C4-2B (cell line): ENCODE measurements at regions not wholly inside any gene's neighbourhood (a gene's known extent, or its start where the extent isn't known, plus 50 kb on each side); places are given as distances from the start of the nearest gene placed in this dataset.

Source experiments
- CTCF ChIP-seq: fragments of 450-650 bp; conservative IDR thresholded peaks from 2 replicates; pipeline ENCODE4 v1.5.1; 2017; ENCODE audit warnings: mild to moderate bottlenecking
- ZFX ChIP-seq: fragments of 450-650 bp; IDR thresholded peaks from 2 replicates; pipeline ENCODE4 v1.6.1; 2017

- no peak for TF ChIP-seq CTCF
- TF ChIP-seq ZFX: no peak
Observed at GRCh38 chr1:60146884-60147283, 73.3 kb upstream of the C1orf87 start.
